GM12892 (cell line): ENCODE measurements at regions not wholly inside any gene's neighbourhood (a gene's known extent, or its start where the extent isn't known, plus 50 kb on each side); places are given as distances from the start of the nearest gene placed in this dataset.

Source experiments
- POLR2A ChIP-seq: IDR thresholded peaks from 2 replicates; pipeline ENCODE4 v1.6.1; 2011; ENCODE audit warnings: low read depth, low read length, control low read depth
- POLR2AphosphoS5 ChIP-seq: IDR thresholded peaks from 2 replicates; pipeline ENCODE4 v1.6.1; 2011; ENCODE audit warnings: low read depth, low read length, control low read depth

DNA sequence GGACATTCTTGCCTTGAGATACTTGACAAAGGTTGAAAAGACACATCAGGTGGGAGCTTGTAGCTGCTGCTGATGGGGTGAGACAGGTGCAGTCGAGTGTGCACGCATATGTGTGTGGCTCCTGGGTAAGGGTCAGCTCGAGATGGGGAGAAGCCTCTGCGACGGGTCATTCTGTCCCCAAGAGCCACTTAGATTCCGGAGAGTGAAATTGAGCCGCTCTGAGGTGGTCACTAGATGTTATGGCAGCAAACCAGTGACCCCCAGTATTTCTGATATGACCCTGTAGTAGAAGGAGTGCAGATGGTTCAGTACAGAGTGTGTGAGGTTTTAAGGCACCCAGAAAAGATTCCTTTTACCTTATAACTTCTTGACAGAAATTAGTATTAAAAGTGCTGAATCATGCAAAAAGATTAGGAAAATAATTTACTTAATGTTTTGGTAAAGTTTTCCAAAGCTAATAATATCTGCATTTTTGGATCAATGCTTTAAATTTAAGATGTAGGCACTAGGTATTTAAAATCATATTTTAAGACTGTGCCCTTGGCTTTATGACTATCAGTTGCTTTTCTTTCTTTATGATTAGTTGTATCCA lies 241.9 kb upstream of the TOPAZ1 start:
- TF ChIP-seq POLR2AphosphoS5 (no peak), POLR2A (no peak)
